ENCODE measurements at regions not wholly inside any gene's neighbourhood (a gene's known extent, or its start where the extent isn't known, plus 50 kb on each side); places are given as distances from the start of the nearest gene placed in this dataset.

DNA sequence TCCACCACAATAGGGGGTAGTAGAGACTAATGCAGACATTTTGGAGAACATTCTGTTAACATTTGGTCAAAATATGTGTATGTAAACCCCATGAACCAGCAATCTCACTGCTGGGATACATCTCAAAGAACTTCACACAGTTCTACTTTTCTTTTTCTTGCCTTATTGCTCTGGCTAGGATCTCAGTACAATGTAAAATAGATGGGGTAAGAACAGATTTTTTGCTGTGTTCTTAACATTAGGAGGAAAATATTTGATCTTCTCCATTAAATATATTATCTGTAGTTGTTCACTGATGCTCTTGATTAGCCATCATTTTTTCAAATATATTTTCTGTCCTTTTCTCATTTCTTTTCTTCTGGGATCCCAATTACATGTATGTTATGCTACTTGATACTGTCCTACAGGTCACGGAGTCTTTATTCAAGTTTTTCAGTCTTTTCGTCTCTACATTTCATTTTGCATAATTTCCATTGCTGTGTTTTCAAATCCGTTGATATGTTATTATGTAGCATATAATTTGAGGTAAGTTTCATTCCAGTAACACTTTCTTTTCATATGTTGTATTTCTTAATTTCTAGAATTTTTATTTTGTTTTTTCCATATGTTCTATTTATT is 352.2 kb downstream of the ZNF521 start:
- DNase-seq: no peak
- no peaks in the 10 kb centered on the region for H3K36me3 ChIP-seq (ENCODE audit: control insufficient read depth in 1 of 2, insufficient read depth in 2 of 2, low read length in 2 of 2)

DNA sequence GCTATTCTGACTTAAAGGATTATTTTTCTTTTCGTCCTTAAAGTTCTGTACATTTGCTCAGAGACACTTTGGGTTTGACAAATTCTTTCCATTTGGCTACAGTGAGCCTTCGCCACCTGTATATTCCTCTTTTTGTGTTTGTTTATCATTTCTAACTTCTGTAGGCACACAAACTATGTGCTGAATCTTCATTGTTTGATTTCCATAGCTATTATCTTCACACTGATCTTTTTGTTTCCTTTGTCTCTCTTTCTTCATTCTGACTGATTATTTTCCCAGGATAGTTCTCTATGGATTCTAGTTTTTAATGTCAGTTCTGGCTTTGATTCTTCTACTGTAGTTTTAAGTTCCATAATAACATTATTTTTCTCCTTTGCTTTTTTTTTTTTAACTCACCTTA is 350.2 kb downstream of the ZNF521 start:
- H2BK12ac ChIP-seq (ENCODE audit: low read length): no peak overlapping the region
- H3K79me1 ChIP-seq (ENCODE audit: low read length): no peaks in the 10 kb centered on the region
- H2BK5ac ChIP-seq (ENCODE audit: low read depth, low read length, poor library complexity): no peak overlapping the region
- DNase-seq: peak in 1 of 2 donors; percentile 55
- H2BK120ac ChIP-seq (ENCODE audit: insufficient read depth, low read length, poor library complexity): no peak overlapping the region
- no peak overlapping the region for H3K14ac ChIP-seq (ENCODE audit: low read length)
- H4K91ac ChIP-seq (ENCODE audit: low read depth, low read length): no peak overlapping the region
- H3K4ac ChIP-seq (ENCODE audit: low read depth, low read length): no peak overlapping the region
- H3K36me3 ChIP-seq (ENCODE audit: control insufficient read depth in 1 of 2, insufficient read depth in 2 of 2, low read length in 2 of 2): no peaks in the 10 kb centered on the region
- no peak overlapping the region for H2AK5ac ChIP-seq (ENCODE audit: low read length)
- no peaks in the 10 kb centered on the region for H3K27me3 ChIP-seq (ENCODE audit: insufficient read depth, low read length)
- no peak overlapping the region for H3K4me3 ChIP-seq (ENCODE audit: low read depth, low read length)
- no peaks in the 10 kb centered on the region for H3K4me1 ChIP-seq (ENCODE audit: control insufficient read depth in 1 of 2, insufficient read depth in 2 of 2, low read length in 2 of 2)
- H2AFZ ChIP-seq (ENCODE audit: insufficient read depth, low read length, poor library complexity): no peak overlapping the region
- H3K4me2 ChIP-seq (ENCODE audit: low read length): no peak overlapping the region
- no peak overlapping the region for H3K27ac ChIP-seq (ENCODE audit: low read depth, low read length)
- no peak overlapping the region for H3K23ac ChIP-seq (ENCODE audit: low read length)
- no peak overlapping the region for H4K8ac ChIP-seq (ENCODE audit: low read depth, low read length)
- no peaks in the 10 kb centered on the region for H3K79me2 ChIP-seq (ENCODE audit: control insufficient read depth, insufficient read depth, low read length, poor library complexity)
- WGBS (ENCODE audit: extremely low coverage, insufficient coverage, insufficient read length): no CpG with 5 or more reads among the region's 2 CpGs
- H4K12ac ChIP-seq (ENCODE audit: low read depth, low read length): no peak overlapping the region
- no peak overlapping the region for H3K9ac ChIP-seq (ENCODE audit: low read length)
- no peak overlapping the region for H3K18ac ChIP-seq (ENCODE audit: low read length)
- H3K9me3 ChIP-seq (ENCODE audit: insufficient read depth, low read depth, low read length): no peaks in the 10 kb centered on the region

More for the DNA sequence above, 352.2 kb downstream of the ZNF521 start:
- H3K14ac ChIP-seq (ENCODE audit: low read length): no peak overlapping the region
- H4K8ac ChIP-seq (ENCODE audit: low read depth, low read length): no peak overlapping the region
- H3K4me1 ChIP-seq (ENCODE audit: control insufficient read depth in 1 of 2, insufficient read depth in 2 of 2, low read length in 2 of 2): no peaks in the 10 kb centered on the region
- H3K27me3 ChIP-seq (ENCODE audit: insufficient read depth, low read length): no peaks in the 10 kb centered on the region
- no peak overlapping the region for H3K4me3 ChIP-seq (ENCODE audit: low read depth, low read length)
- no peak overlapping the region for H3K23ac ChIP-seq (ENCODE audit: low read length)
- no peak overlapping the region for H2BK12ac ChIP-seq (ENCODE audit: low read length)
- H3K9me3 ChIP-seq (ENCODE audit: insufficient read depth, low read depth, low read length): no peaks in the 10 kb centered on the region
- no peak overlapping the region for H2AK5ac ChIP-seq (ENCODE audit: low read length)
- H4K12ac ChIP-seq (ENCODE audit: low read depth, low read length): no peak overlapping the region
- H3K79me2 ChIP-seq (ENCODE audit: control insufficient read depth, insufficient read depth, low read length, poor library complexity): no peaks in the 10 kb centered on the region
- no peak overlapping the region for H2BK120ac ChIP-seq (ENCODE audit: insufficient read depth, low read length, poor library complexity)
- no peak overlapping the region for H4K91ac ChIP-seq (ENCODE audit: low read depth, low read length)
- WGBS (ENCODE audit: extremely low coverage, insufficient coverage, insufficient read length): no CpG with 5 or more reads among the region's 3 CpGs
- no peak overlapping the region for H3K27ac ChIP-seq (ENCODE audit: low read depth, low read length)
- H2BK5ac ChIP-seq (ENCODE audit: low read depth, low read length, poor library complexity): no peak overlapping the region
- no peak overlapping the region for H3K18ac ChIP-seq (ENCODE audit: low read length)
- no peak overlapping the region for H3K4me2 ChIP-seq (ENCODE audit: low read length)
- no peak overlapping the region for H2AFZ ChIP-seq (ENCODE audit: insufficient read depth, low read length, poor library complexity)
- no peak overlapping the region for H3K9ac ChIP-seq (ENCODE audit: low read length)
- no peaks in the 10 kb centered on the region for H3K79me1 ChIP-seq (ENCODE audit: low read length)
- H3K4ac ChIP-seq (ENCODE audit: low read depth, low read length): no peak overlapping the region

DNA sequence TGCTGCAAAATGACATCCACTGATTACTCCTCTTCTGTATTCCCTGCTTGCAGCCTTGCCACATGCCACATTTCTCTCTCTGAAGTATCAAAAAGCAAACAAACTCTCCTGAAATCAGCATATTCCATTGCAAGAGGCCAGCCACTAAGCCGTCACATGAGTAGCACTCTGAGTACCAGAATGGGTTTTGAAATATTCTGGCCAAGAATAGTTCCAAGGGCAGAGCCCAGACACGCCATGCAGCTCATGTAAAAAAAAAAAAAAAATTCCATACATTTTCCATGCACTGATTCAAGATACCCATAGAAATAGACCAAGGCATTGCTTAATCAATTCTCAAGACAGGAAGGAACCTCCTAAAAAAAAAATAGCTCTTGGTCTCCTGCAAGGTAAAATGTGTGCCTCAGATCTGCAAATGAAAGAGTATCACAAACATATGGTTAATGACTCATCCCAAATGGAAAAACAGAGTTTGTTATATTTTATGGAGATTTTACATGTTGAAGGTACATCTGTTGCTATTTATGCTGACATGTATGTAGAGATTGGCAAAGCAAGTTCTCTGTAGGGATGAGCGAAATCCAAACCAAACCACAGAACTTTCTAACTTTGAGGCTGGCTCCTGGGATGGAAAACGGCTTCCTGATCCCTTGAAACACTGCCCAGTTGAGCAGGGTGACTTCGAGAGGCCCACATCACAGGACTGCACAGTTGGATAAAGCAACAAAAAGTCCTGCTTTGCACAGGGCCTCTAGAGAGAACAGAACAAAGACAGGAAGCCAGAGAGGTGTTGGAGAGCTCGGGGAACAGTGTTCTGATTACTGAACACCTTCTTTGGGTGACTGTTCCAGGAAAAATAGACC is 346.2 kb downstream of the ZNF521 start:
- H3K4me3 ChIP-seq (ENCODE audit: low read depth, low read length): no peak overlapping the region
- H3K14ac ChIP-seq (ENCODE audit: low read length): no peak overlapping the region
- no peak overlapping the region for H2AK5ac ChIP-seq (ENCODE audit: low read length)
- H4K12ac ChIP-seq (ENCODE audit: low read depth, low read length): no peak overlapping the region
- no peak overlapping the region for H3K4ac ChIP-seq (ENCODE audit: low read depth, low read length)
- no peak overlapping the region for H2AFZ ChIP-seq (ENCODE audit: insufficient read depth, low read length, poor library complexity)
- H3K23ac ChIP-seq (ENCODE audit: low read length): no peak overlapping the region
- H3K18ac ChIP-seq (ENCODE audit: low read length): no peak overlapping the region
- H3K27me3 ChIP-seq (ENCODE audit: insufficient read depth, low read length): no peaks in the 10 kb centered on the region
- no peaks in the 10 kb centered on the region for H3K79me1 ChIP-seq (ENCODE audit: low read length)
- no peak overlapping the region for H4K8ac ChIP-seq (ENCODE audit: low read depth, low read length)
- WGBS (ENCODE audit: extremely low coverage, insufficient coverage, insufficient read length): no CpG with 5 or more reads among the region's 6 CpGs
- H3K4me1 ChIP-seq (ENCODE audit: control insufficient read depth in 1 of 2, insufficient read depth in 2 of 2, low read length in 2 of 2): no peaks in the 10 kb centered on the region
- H2BK120ac ChIP-seq (ENCODE audit: insufficient read depth, low read length, poor library complexity): no peak overlapping the region
- H3K27ac ChIP-seq (ENCODE audit: low read depth, low read length): no peak overlapping the region
- peak in 1 of 2 donors; percentile 26 for DNase-seq
- H2BK12ac ChIP-seq (ENCODE audit: low read length): no peak overlapping the region
- no peaks in the 10 kb centered on the region for H3K36me3 ChIP-seq (ENCODE audit: control insufficient read depth in 1 of 2, insufficient read depth in 2 of 2, low read length in 2 of 2)
- no peak overlapping the region for H3K9ac ChIP-seq (ENCODE audit: low read length)
- H4K91ac ChIP-seq (ENCODE audit: low read depth, low read length): no peak overlapping the region
- H3K4me2 ChIP-seq (ENCODE audit: low read length): no peak overlapping the region
- H3K9me3 ChIP-seq (ENCODE audit: insufficient read depth, low read depth, low read length): no peaks in the 10 kb centered on the region
- no peaks in the 10 kb centered on the region for H3K79me2 ChIP-seq (ENCODE audit: control insufficient read depth, insufficient read depth, low read length, poor library complexity)
- H2BK5ac ChIP-seq (ENCODE audit: low read depth, low read length, poor library complexity): no peak overlapping the region

DNA sequence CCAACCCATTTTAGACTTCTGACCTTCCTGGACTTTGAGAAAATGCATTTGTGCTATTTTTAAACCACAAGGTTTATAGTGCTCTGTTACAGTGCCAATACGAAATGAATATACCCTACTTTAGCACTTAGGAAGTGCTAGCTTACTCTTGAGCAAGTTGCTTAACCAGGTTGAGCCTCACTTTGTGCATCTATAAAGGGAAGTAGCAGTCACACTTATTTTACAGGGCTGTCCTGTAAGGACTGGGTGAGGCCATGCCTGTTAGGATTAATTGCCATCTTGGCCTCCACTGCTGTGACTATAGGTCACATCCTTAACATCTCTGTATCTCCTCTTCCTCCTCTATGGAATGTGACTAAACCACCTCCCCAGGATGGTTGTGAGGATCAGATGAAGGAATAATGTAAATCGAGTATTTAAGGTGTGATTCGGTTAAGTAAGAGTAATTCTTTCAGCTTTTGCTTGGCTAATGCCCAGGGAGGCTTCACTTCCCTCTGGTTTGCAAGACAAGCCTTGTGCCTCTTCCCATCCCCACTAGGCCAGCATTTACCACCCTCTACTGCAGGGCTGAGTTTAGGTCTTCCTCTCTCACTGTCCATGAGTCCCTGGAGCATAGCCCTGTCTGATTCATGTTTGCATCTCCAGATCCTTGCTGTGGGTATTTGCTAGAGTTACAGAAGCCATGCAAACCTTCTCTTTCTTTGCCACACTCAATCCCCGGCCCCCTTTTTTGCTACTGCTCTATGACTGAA is 341.2 kb downstream of the ZNF521 start:
- WGBS (ENCODE audit: extremely low coverage, insufficient coverage, insufficient read length): 100% methylated on average over 2 of the region's 4 CpGs
- no peak overlapping the region for H2BK12ac ChIP-seq (ENCODE audit: low read length)

More for the DNA sequence above, 341.2 kb downstream of the ZNF521 start:
- H2AK5ac ChIP-seq (ENCODE audit: low read length): no peak overlapping the region
- H3K79me1 ChIP-seq (ENCODE audit: low read length): no peaks in the 10 kb centered on the region
- H3K4me1 ChIP-seq (ENCODE audit: control insufficient read depth in 1 of 2, insufficient read depth in 2 of 2, low read length in 2 of 2): no peaks in the 10 kb centered on the region
- no peaks in the 10 kb centered on the region for H3K36me3 ChIP-seq (ENCODE audit: control insufficient read depth in 1 of 2, insufficient read depth in 2 of 2, low read length in 2 of 2)
- DNase-seq: peak in 1 of 2 donors; percentile 27
- H3K14ac ChIP-seq (ENCODE audit: low read length): no peak overlapping the region
- H2BK5ac ChIP-seq (ENCODE audit: low read depth, low read length, poor library complexity): no peak overlapping the region
- no peak overlapping the region for H3K27ac ChIP-seq (ENCODE audit: low read depth, low read length)
- H3K18ac ChIP-seq (ENCODE audit: low read length): no peak overlapping the region
- no peaks in the 10 kb centered on the region for H3K27me3 ChIP-seq (ENCODE audit: insufficient read depth, low read length)
- H3K79me2 ChIP-seq (ENCODE audit: control insufficient read depth, insufficient read depth, low read length, poor library complexity): no peaks in the 10 kb centered on the region
- H3K4me3 ChIP-seq (ENCODE audit: low read depth, low read length): no peak overlapping the region
- H2AFZ ChIP-seq (ENCODE audit: insufficient read depth, low read length, poor library complexity): no peak overlapping the region
- H3K4ac ChIP-seq (ENCODE audit: low read depth, low read length): no peak overlapping the region
- no peaks in the 10 kb centered on the region for H3K9me3 ChIP-seq (ENCODE audit: insufficient read depth, low read depth, low read length)
- no peak overlapping the region for H3K23ac ChIP-seq (ENCODE audit: low read length)
- no peak overlapping the region for H2BK120ac ChIP-seq (ENCODE audit: insufficient read depth, low read length, poor library complexity)
- no peak overlapping the region for H3K4me2 ChIP-seq (ENCODE audit: low read length)
- H3K9ac ChIP-seq (ENCODE audit: low read length): no peak overlapping the region
- H4K8ac ChIP-seq (ENCODE audit: low read depth, low read length): no peak overlapping the region
- no peak overlapping the region for H4K12ac ChIP-seq (ENCODE audit: low read depth, low read length)
- H4K91ac ChIP-seq (ENCODE audit: low read depth, low read length): no peak overlapping the region
